HEK293T (cell line): ENCODE measurements at regions not wholly inside any gene's neighbourhood (a gene's known extent, or its start where the extent isn't known, plus 50 kb on each side); places are given as distances from the start of the nearest gene placed in this dataset.

ENCODE experiments used
- ARNT ChIP-seq: fragments of 450-650 bp; IDR thresholded peaks from 2 replicates; pipeline ENCODE4 v1.6.1; 2017; ENCODE audit warnings: mild to moderate bottlenecking
- BHLHE40 ChIP-seq: fragments of 450-650 bp; IDR thresholded peaks from 2 replicates; pipeline ENCODE4 v1.6.1; 2016; ENCODE audit warnings: mild to moderate bottlenecking, moderate library complexity, borderline replicate concordance
- ELF4 ChIP-seq: fragments of 450-650 bp; IDR thresholded peaks from 2 replicates; pipeline ENCODE4 v1.6.1; 2017; ENCODE audit warnings: antibody characterized with exemption
- FOXA1 ChIP-seq: fragments of 450-650 bp; IDR thresholded peaks from 2 replicates; pipeline ENCODE4 v1.6.1; 2016; ENCODE audit warnings: mild to moderate bottlenecking
- FOXK2 ChIP-seq: fragments of 450-650 bp; IDR thresholded peaks from 2 replicates; pipeline ENCODE4 v1.6.1; 2016; ENCODE audit warnings: mild to moderate bottlenecking
- FOXM1 ChIP-seq: fragments of 450-650 bp; IDR thresholded peaks from 2 replicates; pipeline ENCODE4 v1.6.1; 2017; ENCODE audit warnings: mild to moderate bottlenecking, borderline replicate concordance
- HDGF ChIP-seq: fragments of 450-650 bp; IDR thresholded peaks from 2 replicates; pipeline ENCODE4 v1.6.1; 2017; ENCODE audit warnings: antibody characterized with exemption, borderline replicate concordance
- LEF1 ChIP-seq: fragments of 450-650 bp; IDR thresholded peaks from 2 replicates; pipeline ENCODE4 v1.6.1; 2017; ENCODE audit warnings: mild to moderate bottlenecking, borderline replicate concordance
- NFRKB ChIP-seq: fragments of 450-650 bp; IDR thresholded peaks from 2 replicates; pipeline ENCODE4 v1.6.1; 2016; ENCODE audit warnings: mild to moderate bottlenecking, moderate library complexity
- SP1 ChIP-seq: fragments of 450-650 bp; IDR thresholded peaks from 2 replicates; pipeline ENCODE4 v1.6.1; 2017
- SUZ12 ChIP-seq: fragments of 450-650 bp; IDR thresholded peaks from 2 replicates; pipeline ENCODE4 v1.6.1; 2016; ENCODE audit warnings: mild to moderate bottlenecking
- TARDBP ChIP-seq: fragments of 450-650 bp; IDR thresholded peaks from 2 replicates; pipeline ENCODE4 v1.6.1; 2016
- ZNF384 ChIP-seq: fragments of 450-650 bp; IDR thresholded peaks from 2 replicates; pipeline ENCODE4 v1.6.1; 2016

- TF ChIP-seq FOXK2 (no peak), BHLHE40 (no peak), SP1 (no peak), ELF4 (no peak), NFRKB (no peak), FOXM1 (no peak), SUZ12 (no peak), TARDBP (no peak), FOXA1 (no peak), HDGF (no peak), ZNF384 (no peak), ARNT (no peak), LEF1 (no peak)
Observed at GRCh38 chr3:139189943-139190342, 145.3 kb upstream of the PRR23C start.
